ENCODE measurements at regions not wholly inside any gene's neighbourhood (a gene's known extent, or its start where the extent isn't known, plus 50 kb on each side); places are given as distances from the start of the nearest gene placed in this dataset.
"Not testable (repeated sequence)": the region's sequence is repeated elsewhere in the genome, so short reads cannot be mapped to it uniquely, and the experiment has no call there.

- DNase-seq = no peak
Observed at GRCh38 chr9:99490729-99491128, 268.6 kb downstream of the SEC61B start.

- no peak for DNase-seq
Observed at GRCh38 chr9:99491408-99492158, 269.5 kb downstream of the SEC61B start.

DNA sequence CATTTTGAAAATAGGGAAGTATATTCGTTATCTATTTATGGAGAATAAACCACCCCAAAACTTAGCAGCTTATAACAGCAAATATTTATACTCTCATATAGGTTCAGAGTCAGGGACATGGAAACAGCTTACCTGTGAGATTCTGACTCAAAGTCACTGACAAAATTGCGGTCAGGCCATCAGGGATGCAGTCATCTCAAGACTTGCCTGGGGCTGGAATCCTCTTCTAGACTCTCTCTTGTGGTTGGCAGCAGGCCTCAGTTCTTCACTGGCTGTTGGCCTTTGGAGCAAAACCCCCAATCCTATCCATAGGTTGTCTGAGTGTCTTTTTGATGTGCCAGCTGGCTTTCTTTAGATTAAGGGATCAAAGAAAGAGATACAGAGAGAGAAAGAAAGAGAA lies 275.6 kb downstream of the SEC61B start:
- DNase-seq = no peak

DNA sequence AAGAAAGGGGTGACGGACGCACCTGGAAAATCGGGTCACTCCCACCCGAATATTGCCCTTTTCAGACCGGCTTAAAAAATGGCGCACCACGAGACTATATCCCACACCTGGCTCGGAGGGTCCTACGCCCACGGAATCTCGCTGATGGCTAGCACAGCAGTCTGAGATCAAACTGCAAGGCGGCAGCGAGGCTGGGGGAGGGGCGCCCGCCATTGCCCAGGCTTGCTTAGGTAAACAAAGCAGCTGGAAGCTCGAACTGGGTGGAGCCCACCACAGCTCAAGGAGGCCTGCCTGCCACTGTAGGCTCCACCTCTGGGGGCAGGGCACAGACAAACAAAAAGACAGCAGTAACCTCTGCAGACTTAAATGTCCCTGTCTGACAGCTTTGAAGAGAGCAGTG lies 276.9 kb downstream of the SEC61B start:
- DNase-seq = not testable (repeated sequence)

DNA sequence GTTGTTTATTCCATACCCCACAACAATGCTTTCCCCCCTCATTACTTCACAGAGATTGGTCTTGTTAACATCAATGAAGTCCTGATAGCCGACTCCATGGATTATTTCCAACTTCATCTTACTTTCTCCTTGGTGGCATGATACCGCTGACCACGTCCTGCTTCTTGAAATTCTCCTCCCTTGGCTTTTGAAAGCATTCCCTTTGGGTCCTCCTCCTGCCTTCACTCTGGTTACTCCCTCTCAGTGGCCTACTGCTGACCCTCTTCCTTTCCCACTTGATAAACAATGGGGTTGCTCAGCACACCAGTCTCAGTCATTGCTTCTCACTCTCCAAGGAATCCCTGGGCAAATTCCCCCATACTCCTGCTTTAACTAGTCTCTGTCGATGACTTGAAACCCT lies 283.9 kb downstream of the SEC61B start:
- DNase-seq = no peak

GRCh38 chr9:99506747-99507348 lies 284.8 kb downstream of the SEC61B start:
- DNase-seq = no peak

- DNase-seq = no peak
Observed at GRCh38 chr9:99509065-99509745, 287.1 kb downstream of the SEC61B start.

DNA sequence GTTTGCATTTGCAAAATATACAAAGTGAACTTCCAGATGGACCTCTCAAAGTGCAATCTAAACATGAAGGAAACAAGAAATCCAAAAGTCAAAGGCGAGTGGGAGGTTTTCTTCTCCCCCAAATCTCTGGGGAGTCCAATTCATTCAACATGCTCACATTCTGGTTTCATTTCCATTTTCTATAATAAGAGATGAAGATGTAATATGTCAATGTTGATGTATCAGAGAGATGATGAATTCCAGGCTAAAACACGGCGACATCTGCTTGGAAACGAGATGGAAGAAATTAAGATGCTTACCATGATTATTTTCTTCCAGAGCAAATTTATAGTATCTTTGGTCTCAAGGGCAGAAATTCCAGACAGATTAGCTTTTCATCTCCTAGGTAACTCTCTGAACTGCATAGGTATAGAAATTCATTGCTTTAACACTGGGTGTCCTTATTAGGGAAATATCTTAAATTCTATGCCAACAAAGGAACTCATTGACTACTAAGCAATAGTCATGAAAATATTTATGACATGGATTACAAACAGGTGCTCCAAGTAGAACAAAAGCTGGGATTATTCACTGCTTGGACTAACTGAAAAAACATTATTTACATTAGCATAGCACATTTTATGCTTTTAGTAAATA lies 287.9 kb downstream of the SEC61B start:
- DNase-seq = no peak

GRCh38 chr9:99511723-99512122 lies 289.6 kb downstream of the SEC61B start:
- no peak for DNase-seq

DNA sequence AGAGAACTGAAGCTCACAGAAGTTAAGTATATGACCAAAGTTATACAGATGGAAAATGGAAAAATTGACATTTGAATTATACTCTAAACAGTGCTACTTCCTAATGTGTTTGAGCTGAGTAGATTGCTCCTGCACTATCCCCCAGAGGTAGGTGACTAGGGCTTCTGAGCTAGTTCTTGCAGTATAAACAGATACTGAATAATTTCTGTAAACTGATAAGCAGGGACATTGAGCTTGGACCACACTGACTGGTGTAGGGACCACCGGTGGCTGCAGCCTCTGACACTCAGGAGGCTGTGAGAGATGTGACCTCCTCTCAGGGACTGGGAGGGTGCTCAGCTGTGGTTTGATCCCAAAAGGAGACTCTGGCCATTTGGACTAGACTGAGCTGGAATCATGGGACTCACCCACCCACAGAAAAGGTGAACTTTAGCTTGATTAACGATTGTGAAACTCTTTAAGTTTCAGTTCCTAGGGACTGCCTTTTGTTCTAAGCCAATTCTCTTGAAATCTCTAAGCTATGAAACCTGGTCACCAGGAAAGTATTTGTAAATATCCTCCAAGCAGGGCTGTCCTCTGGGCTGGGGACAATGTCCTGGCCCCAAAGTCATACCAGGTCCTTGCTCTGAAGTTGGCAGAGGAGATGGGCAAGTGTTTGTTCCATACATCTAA lies 291.5 kb downstream of the SEC61B start:
- no peak for DNase-seq

- DNase-seq = no peak
Observed at GRCh38 chr9:99515093-99515492, 293.0 kb downstream of the SEC61B start.

DNA sequence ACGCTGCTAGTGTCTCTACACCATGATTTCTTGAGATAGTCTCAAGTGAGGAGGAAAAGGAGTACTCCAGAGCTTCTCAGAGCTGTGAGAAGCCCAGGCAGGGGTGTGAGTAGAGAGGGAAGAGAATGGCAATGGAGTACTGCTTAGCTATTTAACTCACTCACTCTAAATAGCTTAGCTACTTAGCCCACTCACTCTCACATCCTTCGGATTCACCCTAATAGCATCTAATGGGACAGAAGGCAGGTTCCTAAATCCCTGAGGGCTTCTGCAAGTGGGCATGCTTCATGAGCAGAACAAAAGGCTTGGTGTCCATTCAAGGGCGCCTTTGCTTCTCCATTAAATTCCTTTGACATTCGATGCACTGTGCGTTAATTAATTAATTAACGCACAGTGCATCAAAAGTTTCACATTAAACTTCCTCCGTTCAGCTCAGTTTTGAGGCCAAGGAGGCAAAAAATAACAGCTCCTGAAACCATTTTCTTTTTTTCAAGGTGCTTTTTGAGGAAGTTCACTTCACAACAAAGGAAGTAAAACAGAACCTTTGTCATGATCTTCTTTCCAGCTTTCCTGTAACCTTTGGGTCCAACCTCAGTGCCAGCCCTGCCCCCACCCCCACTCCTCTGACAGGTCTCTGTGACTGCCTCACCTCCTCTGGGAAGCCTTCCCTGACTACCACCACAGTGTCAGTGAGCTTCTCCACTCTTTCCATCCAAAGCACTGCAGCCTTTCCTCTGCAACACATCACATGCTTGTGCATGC lies 294.0 kb downstream of the SEC61B start:
- DNase-seq = no peak

DNA sequence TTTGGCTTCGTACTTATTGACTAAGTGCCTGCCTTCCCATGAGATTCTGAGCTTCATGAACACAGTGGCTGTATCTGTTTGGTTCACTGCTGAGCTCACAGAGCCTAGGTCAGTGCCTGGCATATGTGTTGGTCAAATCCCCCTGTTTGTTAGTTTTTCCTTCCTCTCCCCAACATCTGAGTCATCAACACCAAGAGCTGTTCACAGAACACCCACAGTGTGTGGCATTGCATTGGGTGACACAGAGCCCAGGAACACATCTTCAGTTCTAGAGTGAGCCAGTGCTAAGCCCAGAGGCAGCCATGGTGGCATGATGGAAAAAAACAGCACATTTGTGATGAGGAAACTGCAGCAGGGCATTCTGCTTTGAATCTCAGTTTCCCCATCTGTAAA lies 294.6 kb downstream of the SEC61B start:
- DNase-seq = no peak

- no peak for DNase-seq
Observed at GRCh38 chr9:99523838-99524237, 297.8 kb upstream of the NR4A3 start.

DNA sequence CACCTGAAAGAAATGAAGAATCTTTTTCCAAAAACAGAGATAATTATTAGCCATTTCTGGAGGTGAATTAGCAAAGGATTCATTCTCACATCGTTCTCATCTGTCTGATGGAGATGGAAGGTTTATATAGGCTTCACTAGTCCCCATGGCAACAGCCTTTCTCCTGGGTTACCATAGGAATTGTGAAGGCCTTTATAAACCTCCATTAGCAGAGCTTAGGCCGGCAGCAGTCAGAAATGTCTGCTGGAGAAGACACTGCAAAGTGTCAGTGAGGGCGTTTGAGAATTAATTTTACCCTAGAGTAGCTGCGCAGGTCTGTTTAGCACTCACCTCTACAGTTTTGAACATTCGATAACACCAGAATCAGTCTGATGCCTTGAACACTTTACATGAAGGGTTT lies 290.4 kb upstream of the NR4A3 start:
- no peak for DNase-seq

GRCh38 chr9:99533421-99533820 lies 288.3 kb upstream of the NR4A3 start:
- DNase-seq = no peak

GRCh38 chr9:99537996-99538395 lies 283.7 kb upstream of the NR4A3 start:
- DNase-seq = no peak

- no peak for DNase-seq
Observed at GRCh38 chr9:99544526-99544925, 277.2 kb upstream of the NR4A3 start.

DNA sequence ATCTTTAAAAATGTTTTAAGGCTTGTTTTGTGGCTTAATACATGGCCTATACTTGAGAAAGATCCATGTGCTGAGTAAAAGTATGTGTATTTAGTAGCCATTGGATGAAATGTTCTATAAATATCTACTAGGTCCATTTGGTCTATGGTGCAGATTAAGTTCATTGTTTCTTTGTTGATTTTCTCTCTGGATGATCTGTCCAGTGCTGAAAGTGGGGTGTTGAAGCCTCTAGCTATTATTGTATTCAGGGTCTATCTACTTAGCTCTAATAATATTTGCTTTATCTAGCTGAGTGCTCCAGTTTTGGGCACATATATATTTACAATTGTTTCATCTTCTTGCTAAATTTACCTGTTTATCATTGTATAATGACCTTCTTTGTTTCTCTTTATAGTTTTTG lies 272.2 kb upstream of the NR4A3 start:
- DNase-seq = no peak

DNA sequence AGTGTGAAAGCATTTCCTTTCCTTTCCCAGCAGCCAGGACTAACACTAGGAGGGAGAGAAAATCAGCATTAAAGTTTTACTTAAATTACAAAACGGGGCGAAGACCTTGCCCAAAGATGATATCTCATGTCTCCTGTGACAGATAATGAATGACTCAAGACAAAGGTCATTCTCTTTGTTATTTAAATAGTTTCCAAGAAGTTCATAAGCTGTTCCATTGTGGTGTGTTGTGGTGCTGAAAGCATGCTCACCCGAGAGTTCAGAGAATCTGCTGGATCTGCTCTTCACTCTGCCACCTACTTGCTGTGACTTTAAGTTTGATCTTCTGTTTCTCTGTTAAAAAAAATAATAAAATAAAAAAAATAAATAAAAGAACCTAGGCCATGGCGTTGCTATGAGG lies 265.9 kb upstream of the NR4A3 start:
- no peak for DNase-seq

DNA sequence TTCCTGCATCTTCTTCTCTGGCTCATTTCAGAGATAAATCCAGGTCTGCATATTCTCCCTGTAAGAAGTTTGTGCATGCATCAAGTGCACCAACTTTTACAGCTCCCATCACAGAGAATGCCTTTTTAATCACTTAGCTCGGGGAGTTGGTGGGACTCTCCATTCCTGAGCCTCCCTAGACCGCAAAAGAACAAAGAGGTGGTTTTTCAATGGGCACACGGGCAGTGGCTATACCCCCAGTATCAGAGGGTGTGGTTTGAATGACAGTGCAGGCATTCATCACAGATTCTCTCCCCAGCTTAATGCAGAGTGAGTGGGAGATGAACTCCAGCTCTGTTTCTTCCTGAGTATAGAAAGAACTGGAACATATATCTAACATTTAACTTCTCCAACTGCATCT lies 264.7 kb upstream of the NR4A3 start:
- no peak for DNase-seq

- DNase-seq = no peak
Observed at GRCh38 chr9:99557816-99558215, 263.9 kb upstream of the NR4A3 start.

DNA sequence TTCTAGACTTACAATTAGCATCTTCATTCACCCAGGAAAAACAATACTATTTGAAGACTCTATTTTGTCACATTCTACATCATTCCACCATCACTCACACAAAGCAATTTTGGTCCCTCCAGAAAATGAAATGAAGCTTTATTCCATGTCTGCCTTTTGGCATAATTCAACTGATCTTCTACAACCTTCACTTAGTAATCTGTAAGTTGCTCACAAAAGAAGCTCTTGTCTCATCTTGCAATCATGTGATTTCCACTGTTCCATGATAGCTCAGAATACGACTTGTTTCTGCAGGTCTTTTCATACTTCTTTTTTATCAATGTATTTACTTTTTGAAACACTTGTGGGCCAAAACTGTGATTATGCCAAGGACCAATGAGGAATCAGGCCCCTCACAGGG lies 261.9 kb upstream of the NR4A3 start:
- DNase-seq = no peak

All from activated naive CD4-positive, alpha-beta T cell (primary cell).